WTC11 (cell line): ENCODE measurements at regions not wholly inside any gene's neighbourhood (a gene's known extent, or its start where the extent isn't known, plus 50 kb on each side); places are given as distances from the start of the nearest gene placed in this dataset.

ENCODE experiments used
- ATAC-seq: fragments of 200-7000 bp; cut with Tn5 transposase; 2 replicates; pipeline ENCODE4 v1.10.0; 2021; ENCODE audit warnings: mild to moderate bottlenecking, moderate library complexity
- CTCF ChIA-PET: fragments of 300-600 bp; sonication (Branson Sonifier 250); formaldehyde crosslinking; loops from one replicate; lab custom pipeline; 2021; ENCODE audit warnings: antibody characterized with exemption; lab: Charles Lee
- POLR2A ChIA-PET: fragments of 350-600 bp; sonication (Branson Sonifier 250); formaldehyde crosslinking; loops from one replicate; lab custom pipeline; 2021; ENCODE audit warnings: antibody characterized with exemption; lab: Charles Lee
- DNase-seq: peaks from one replicate; pipeline ENCODE4 v3.0.0; 2021; ENCODE audit warnings: low spot score
- H3K27ac Mint-ChIP-seq: 2 replicates; pipeline ENCODE4 v1.8.0; 2021; ENCODE audit warnings: mixed read lengths
- H3K27me3 Mint-ChIP-seq: 2 replicates; pipeline ENCODE4 v1.8.0; 2021; ENCODE audit warnings: low read depth, mild to moderate bottlenecking, moderate library complexity, mixed read lengths
- H3K36me3 Mint-ChIP-seq: 2 replicates; pipeline ENCODE4 v1.8.0; 2021; ENCODE audit warnings: mixed read lengths
- H3K4me1 Mint-ChIP-seq: 2 replicates; pipeline ENCODE4 v1.8.0; 2022; ENCODE audit warnings: mixed read lengths
- H3K4me3 Mint-ChIP-seq: 2 replicates; pipeline ENCODE4 v1.8.0; 2021; ENCODE audit warnings: mild to moderate bottlenecking, moderate library complexity, mixed read lengths
- H3K9me3 Mint-ChIP-seq: 2 replicates; pipeline ENCODE4 v1.8.0; 2021; ENCODE audit warnings: mixed read lengths
- AR ChIP-seq: fragments of 250-450 bp; sonication (Bioruptor Pico); IDR thresholded peaks from 2 replicates; pipeline ENCODE4 v1.9.0; 2021; ENCODE audit warnings: mild to moderate bottlenecking
- ATF1 ChIP-seq: sonication (generic); formaldehyde crosslinking; IDR thresholded peaks from 2 replicates; pipeline ENCODE4 v1.8.1; 2023; ENCODE audit warnings: mild to moderate bottlenecking, moderate library complexity, missing genetic modification reagents
- ATF6 ChIP-seq: sonication (generic); formaldehyde crosslinking; IDR thresholded peaks from 2 replicates; pipeline ENCODE4 v1.8.1; 2023; ENCODE audit warnings: mild to moderate bottlenecking, missing genetic modification reagents
- CDX4 ChIP-seq: fragments of 250-450 bp; sonication (Bioruptor Pico); IDR thresholded peaks from 2 replicates; pipeline ENCODE4 v1.9.0; 2021; ENCODE audit warnings: moderate library complexity, mild to moderate bottlenecking, inconsistent platforms, borderline replicate concordance
- E2F1 ChIP-seq: sonication (generic); formaldehyde crosslinking; IDR thresholded peaks from 2 replicates; pipeline ENCODE4 v1.8.0; 2022; ENCODE audit warnings: mild to moderate bottlenecking, missing genetic modification reagents
- ERG ChIP-seq: fragments of 250-450 bp; sonication (Bioruptor Pico); IDR thresholded peaks from 2 replicates; pipeline ENCODE4 v1.8.0; 2021; ENCODE audit warnings: mild to moderate bottlenecking
- ESRRA ChIP-seq: sonication (generic); formaldehyde crosslinking; IDR thresholded peaks from 2 replicates; pipeline ENCODE4 v1.8.1; 2022; ENCODE audit warnings: mild to moderate bottlenecking, missing genetic modification reagents, borderline replicate concordance
- HMGXB4 ChIP-seq: sonication (generic); formaldehyde crosslinking; IDR thresholded peaks from 2 replicates; pipeline ENCODE4 v1.8.1; 2023; ENCODE audit warnings: mild to moderate bottlenecking, moderate library complexity, missing genetic modification reagents
- MLX ChIP-seq: sonication (generic); formaldehyde crosslinking; IDR thresholded peaks from 2 replicates; pipeline ENCODE4 v1.8.1; 2023; ENCODE audit warnings: mild to moderate bottlenecking, missing genetic modification reagents, moderate library complexity
- TCF7 ChIP-seq: sonication (generic); formaldehyde crosslinking; IDR thresholded peaks from 2 replicates; pipeline ENCODE4 v1.8.0; 2022; ENCODE audit warnings: mild to moderate bottlenecking, low read depth, missing genetic modification reagents, moderate library complexity
- ZBTB21 ChIP-seq: sonication (generic); formaldehyde crosslinking; IDR thresholded peaks from 2 replicates; pipeline ENCODE4 v1.8.1; 2023; ENCODE audit warnings: mild to moderate bottlenecking, missing genetic modification reagents, borderline replicate concordance
- ZNF281 ChIP-seq: sonication (generic); formaldehyde crosslinking; IDR thresholded peaks from 2 replicates; pipeline ENCODE4 v1.8.0; 2023; ENCODE audit warnings: mild to moderate bottlenecking, missing genetic modification reagents
- ZNF416 ChIP-seq: fragments of 250-450 bp; sonication (Bioruptor Pico); IDR thresholded peaks from 2 replicates; pipeline ENCODE4 v1.9.0; 2021; ENCODE audit warnings: mild to moderate bottlenecking, inconsistent platforms
- ZNF532 ChIP-seq: fragments of 250-450 bp; sonication (Bioruptor Pico); IDR thresholded peaks from 2 replicates; pipeline ENCODE4 v1.9.0; 2021; ENCODE audit warnings: mild to moderate bottlenecking, borderline replicate concordance

GRCh38 chr3:7874116-7874515 lies 627.5 kb upstream of the LMCD1 start:
- Mint-ChIP-seq H3K27ac (no peak overlapping the region), H3K4me1 (peaks cover 8% of the 10 kb centered on the region; the same call in 1 of the 2 replicates), H3K27me3 (no peaks in the 10 kb centered on the region), H3K9me3 (peaks cover 5% of the 10 kb centered on the region; the same call in 1 of the 2 replicates), H3K4me3 (no peak overlapping the region), H3K36me3 (no peaks in the 10 kb centered on the region)
- ChIA-PET POLR2A (no interaction called here), CTCF (no interaction called here)
- no peak for TF ChIP-seq ATF1 (CRISPR knock-in tag)
- TF ChIP-seq ZBTB21 (CRISPR knock-in tag), result no peak
- TF ChIP-seq ZNF416 (CRISPR knock-in tag), result no peak
- no peak for TF ChIP-seq ZNF281 (CRISPR knock-in tag)
- TF ChIP-seq ERG (CRISPR knock-in tag), result no peak
- TF ChIP-seq CDX4, result no peak
- TF ChIP-seq HMGXB4 (CRISPR knock-in tag), result no peak
- DNase-seq, result no peak
- no peak for ATAC-seq

- DNase-seq, result no peak
- Mint-ChIP-seq H3K27me3 (no peaks in the 10 kb centered on the region), H3K27ac (no peak overlapping the region), H3K36me3 (no peaks in the 10 kb centered on the region), H3K4me3 (no peak overlapping the region), H3K4me1 (peaks cover 8% of the 10 kb centered on the region; the same call in 1 of the 2 replicates), H3K9me3 (peaks cover 5% of the 10 kb centered on the region; the same call in 1 of the 2 replicates)
- no peak for ATAC-seq
- POLR2A ChIA-PET, result no interaction called here
- CTCF ChIA-PET, result no interaction called here
- TF ChIP-seq AR (CRISPR knock-in tag) (no peak), E2F1 (CRISPR knock-in tag) (no peak), MLX (CRISPR knock-in tag) (no peak), ZNF532 (CRISPR knock-in tag) (no peak), ESRRA (CRISPR knock-in tag) (no peak), TCF7 (CRISPR knock-in tag) (no peak), ATF6 (CRISPR knock-in tag) (no peak)
These were observed 625.7 kb upstream of the LMCD1 start for GRCh38 chr3:7875925-7876324.
